Activated T-helper 17 cell treated with anti-CD3 and anti-CD28 coated beads, Interleukin-2, amount 50 U/mL, for 72 hours (primary cell): ENCODE measurements at regions not wholly inside any gene's neighbourhood (a gene's known extent, or its start where the extent isn't known, plus 50 kb on each side); places are given as distances from the start of the nearest gene placed in this dataset.
A peak's percentile ranks its signal among the peaks of the same experiment; 100 is the strongest.

ENCODE experiments used
- ATAC-seq: fragments of 150-1000 bp; cut with Tn5 transposase; replicated peaks from 2 replicates; pipeline ENCODE4 v1.10.0; 2021; ENCODE audit warnings: mild to moderate bottlenecking, moderate library complexity
- H3K27ac Mint-ChIP-seq: one replicate; pipeline ENCODE4 v1.8.0; 2022; ENCODE audit warnings: mixed read lengths
- H3K27me3 Mint-ChIP-seq: one replicate; pipeline ENCODE4 v1.8.0; 2022; ENCODE audit warnings: mixed read lengths
- H3K36me3 Mint-ChIP-seq: one replicate; pipeline ENCODE4 v1.8.0; 2022; ENCODE audit warnings: low read depth, mild to moderate bottlenecking, mixed read lengths
- H3K4me1 Mint-ChIP-seq: one replicate; pipeline ENCODE4 v1.8.0; 2022; ENCODE audit warnings: mixed read lengths
- H3K4me3 Mint-ChIP-seq: one replicate; pipeline ENCODE4 v1.8.0; 2022; ENCODE audit warnings: mild to moderate bottlenecking, mixed read lengths
- H3K9me3 Mint-ChIP-seq: one replicate; pipeline ENCODE4 v1.8.0; 2022; ENCODE audit warnings: mixed read lengths

- H3K27me3 Mint-ChIP-seq: peaks cover 3% of the 10 kb centered on the region
- ATAC-seq: no peak
- H3K27ac Mint-ChIP-seq: no peak overlapping the region
- H3K9me3 Mint-ChIP-seq: peaks cover 2% of the 10 kb centered on the region
- no peak overlapping the region for H3K4me3 Mint-ChIP-seq
- no peaks in the 10 kb centered on the region for H3K36me3 Mint-ChIP-seq
- no peaks in the 10 kb centered on the region for H3K4me1 Mint-ChIP-seq
Measured at GRCh38 chr1:98426092-98426491, 235.4 kb upstream of the SNX7 start.

- H3K27me3 Mint-ChIP-seq: no peaks in the 10 kb centered on the region
- no peaks in the 10 kb centered on the region for H3K9me3 Mint-ChIP-seq
- H3K4me1 Mint-ChIP-seq: peaks cover 5% of the 10 kb centered on the region
- no peak overlapping the region for H3K27ac Mint-ChIP-seq
- ATAC-seq: no peak
- no peak overlapping the region for H3K4me3 Mint-ChIP-seq
- no peaks in the 10 kb centered on the region for H3K36me3 Mint-ChIP-seq
Measured at GRCh38 chr1:98422816-98423215, 238.7 kb upstream of the SNX7 start.

- no peak for ATAC-seq
- Mint-ChIP-seq H3K27ac (no peak overlapping the region), H3K36me3 (no peaks in the 10 kb centered on the region), H3K4me1 (peaks cover 5% of the 10 kb centered on the region), H3K9me3 (no peaks in the 10 kb centered on the region), H3K27me3 (peaks cover 3% of the 10 kb centered on the region), H3K4me3 (no peak overlapping the region)
Measured at GRCh38 chr1:98421085-98421435, 240.5 kb upstream of the SNX7 start.

GRCh38 chr1:98420376-98421084 is 241.0 kb upstream of the SNX7 start:
- peaks cover 3% of the 10 kb centered on the region for H3K27me3 Mint-ChIP-seq
- H3K36me3 Mint-ChIP-seq: no peaks in the 10 kb centered on the region
- H3K27ac Mint-ChIP-seq: no peak overlapping the region
- no peak for ATAC-seq
- peaks cover 5% of the 10 kb centered on the region for H3K4me1 Mint-ChIP-seq
- H3K9me3 Mint-ChIP-seq: no peaks in the 10 kb centered on the region
- H3K4me3 Mint-ChIP-seq: no peak overlapping the region

- no peaks in the 10 kb centered on the region for H3K36me3 Mint-ChIP-seq
Measured at GRCh38 chr1:98417820-98418219, 243.7 kb upstream of the SNX7 start.

GRCh38 chr1:98410082-98410481 is 251.4 kb upstream of the SNX7 start:
- H3K27me3 Mint-ChIP-seq: no peaks in the 10 kb centered on the region
- no peaks in the 10 kb centered on the region for H3K36me3 Mint-ChIP-seq
- H3K4me1 Mint-ChIP-seq: no peaks in the 10 kb centered on the region
- no peaks in the 10 kb centered on the region for H3K9me3 Mint-ChIP-seq
- no peak overlapping the region for H3K27ac Mint-ChIP-seq
- no peak for ATAC-seq
- H3K4me3 Mint-ChIP-seq: no peak overlapping the region

More at GRCh38 chr1:98417820-98418219, 243.7 kb upstream of the SNX7 start:
- Mint-ChIP-seq H3K27me3 (peaks cover 3% of the 10 kb centered on the region), H3K27ac (no peak overlapping the region), H3K4me1 (peaks cover 5% of the 10 kb centered on the region), H3K4me3 (no peak overlapping the region), H3K9me3 (no peaks in the 10 kb centered on the region)
- ATAC-seq: no peak

- ATAC-seq: no peak
- no peaks in the 10 kb centered on the region for H3K27me3 Mint-ChIP-seq
- H3K4me1 Mint-ChIP-seq: no peaks in the 10 kb centered on the region
- H3K9me3 Mint-ChIP-seq: no peaks in the 10 kb centered on the region
- H3K36me3 Mint-ChIP-seq: no peaks in the 10 kb centered on the region
- H3K27ac Mint-ChIP-seq: no peak overlapping the region
- H3K4me3 Mint-ChIP-seq: no peak overlapping the region
Measured at GRCh38 chr1:98406352-98407088, 255.0 kb upstream of the SNX7 start.

- Mint-ChIP-seq H3K4me3 (no peak overlapping the region), H3K9me3 (no peaks in the 10 kb centered on the region), H3K27ac (no peak overlapping the region), H3K27me3 (no peaks in the 10 kb centered on the region), H3K4me1 (no peaks in the 10 kb centered on the region), H3K36me3 (no peaks in the 10 kb centered on the region)
- peak; percentile 48 for ATAC-seq
Measured at GRCh38 chr1:98405581-98406074, 255.9 kb upstream of the SNX7 start.

- no peaks in the 10 kb centered on the region for H3K9me3 Mint-ChIP-seq
- ATAC-seq: no peak
- H3K27ac Mint-ChIP-seq: no peak overlapping the region
- H3K4me1 Mint-ChIP-seq: no peaks in the 10 kb centered on the region
- H3K27me3 Mint-ChIP-seq: no peaks in the 10 kb centered on the region
- no peak overlapping the region for H3K4me3 Mint-ChIP-seq
- H3K36me3 Mint-ChIP-seq: no peaks in the 10 kb centered on the region
Measured at GRCh38 chr1:98404866-98405265, 256.7 kb upstream of the SNX7 start.

GRCh38 chr1:98403963-98404480 is 257.5 kb upstream of the SNX7 start:
- Mint-ChIP-seq H3K9me3 (no peaks in the 10 kb centered on the region), H3K4me3 (no peak overlapping the region), H3K27ac (no peak overlapping the region), H3K36me3 (no peaks in the 10 kb centered on the region), H3K4me1 (no peaks in the 10 kb centered on the region), H3K27me3 (no peaks in the 10 kb centered on the region)
- ATAC-seq: no peak

GRCh38 chr1:98402860-98403259 is 258.7 kb upstream of the SNX7 start:
- no peaks in the 10 kb centered on the region for H3K4me1 Mint-ChIP-seq
- no peaks in the 10 kb centered on the region for H3K36me3 Mint-ChIP-seq
- no peaks in the 10 kb centered on the region for H3K27me3 Mint-ChIP-seq
- no peak overlapping the region for H3K27ac Mint-ChIP-seq
- peak; percentile 19 for ATAC-seq
- no peak overlapping the region for H3K4me3 Mint-ChIP-seq
- H3K9me3 Mint-ChIP-seq: no peaks in the 10 kb centered on the region

GRCh38 chr1:98400446-98400845 is 261.1 kb upstream of the SNX7 start:
- H3K9me3 Mint-ChIP-seq: no peaks in the 10 kb centered on the region
- H3K27ac Mint-ChIP-seq: no peak overlapping the region
- no peaks in the 10 kb centered on the region for H3K27me3 Mint-ChIP-seq
- H3K4me3 Mint-ChIP-seq: no peak overlapping the region
- no peak for ATAC-seq
- no peaks in the 10 kb centered on the region for H3K36me3 Mint-ChIP-seq
- no peaks in the 10 kb centered on the region for H3K4me1 Mint-ChIP-seq

GRCh38 chr1:98399218-98399617 is 262.3 kb upstream of the SNX7 start:
- no peak for ATAC-seq
- no peak overlapping the region for H3K27ac Mint-ChIP-seq
- no peaks in the 10 kb centered on the region for H3K4me1 Mint-ChIP-seq
- H3K9me3 Mint-ChIP-seq: no peaks in the 10 kb centered on the region
- H3K36me3 Mint-ChIP-seq: no peaks in the 10 kb centered on the region
- no peaks in the 10 kb centered on the region for H3K27me3 Mint-ChIP-seq
- H3K4me3 Mint-ChIP-seq: no peak overlapping the region

- H3K27me3 Mint-ChIP-seq: no peaks in the 10 kb centered on the region
- no peaks in the 10 kb centered on the region for H3K36me3 Mint-ChIP-seq
- no peaks in the 10 kb centered on the region for H3K9me3 Mint-ChIP-seq
- H3K4me3 Mint-ChIP-seq: no peak overlapping the region
- no peak overlapping the region for H3K27ac Mint-ChIP-seq
- no peak for ATAC-seq
- H3K4me1 Mint-ChIP-seq: no peaks in the 10 kb centered on the region
Measured at GRCh38 chr1:98398649-98399048, 262.9 kb upstream of the SNX7 start.

- Mint-ChIP-seq H3K4me1 (no peaks in the 10 kb centered on the region), H3K4me3 (no peak overlapping the region), H3K9me3 (no peaks in the 10 kb centered on the region), H3K36me3 (no peaks in the 10 kb centered on the region), H3K27ac (no peak overlapping the region), H3K27me3 (no peaks in the 10 kb centered on the region)
- ATAC-seq: no peak
Measured at GRCh38 chr1:98398092-98398491, 263.4 kb upstream of the SNX7 start.
